Transverse colon (tissue), 4 donors: ENCODE measurements at regions not wholly inside any gene's neighbourhood (a gene's known extent, or its start where the extent isn't known, plus 50 kb on each side); places are given as distances from the start of the nearest gene placed in this dataset.

Experiments used
- EP300 ChIP-seq: sonication (generic); formaldehyde crosslinking; IDR thresholded peaks from one replicate; pipeline ENCODE4 v1.6.1; 2017; ENCODE audit warnings: antibody characterized with exemption, low read depth
- POLR2A ChIP-seq: fragments of 450-650 bp; IDR thresholded peaks from one replicate; pipeline ENCODE4 v1.6.1; 2016; ENCODE audit warnings: antibody characterized with exemption, mild to moderate bottlenecking, moderate library complexity
- POLR2AphosphoS5 ChIP-seq, 3 donors: sonication (generic); formaldehyde crosslinking; IDR thresholded peaks; one replicate each; pipeline ENCODE4 v1.6.1; 2016; ENCODE audit warnings: antibody characterized with exemption in 3 of 3
- TF ChIP-seq, protein P1 (sequence below), 5 experiments: fragments of 200-600 bp in 3 of 5; fragments of 450-650 bp in 2 of 5; sonication (generic) in 3 of 5; IDR thresholded peaks; 1 replicate in 2 of 5; 2 replicates in 3 of 5; pipeline ENCODE4 v1.5.1; 2016 to 2017; ENCODE audit warnings: antibody characterized with exemption in 5 of 5, inconsistent platforms in 3 of 5, mild to moderate bottlenecking in 2 of 5, moderate library complexity in 1 of 5

DNA sequence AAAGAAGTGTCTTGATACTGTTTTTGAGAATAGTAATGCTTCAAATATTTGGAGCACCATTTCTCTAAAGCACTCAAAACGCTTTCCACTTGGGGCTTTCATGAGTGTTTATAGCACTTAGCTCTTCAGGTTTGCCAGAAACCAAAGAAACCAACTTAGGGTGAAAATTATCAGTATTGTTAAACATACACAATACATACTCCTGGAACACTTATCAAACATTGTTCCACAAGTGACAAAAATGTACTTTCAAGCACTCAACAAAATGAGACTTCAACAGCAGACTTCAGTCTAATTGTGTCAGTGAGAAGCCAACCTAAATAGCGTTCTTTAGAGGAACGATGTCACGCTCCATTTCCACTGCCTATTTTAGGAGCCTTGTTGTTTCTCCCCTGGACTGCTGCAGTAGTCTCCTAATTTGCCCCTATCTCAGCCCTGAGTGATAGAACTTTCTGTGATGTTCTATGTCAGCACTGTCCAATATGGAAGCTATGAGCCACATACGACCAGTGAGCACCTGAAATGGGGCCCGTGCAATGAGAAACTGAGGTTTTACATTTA, 461.3 kb downstream of the KIF16B start:
- no peak for TF ChIP-seq POLR2A
- TF ChIP-seq, protein P1, sequence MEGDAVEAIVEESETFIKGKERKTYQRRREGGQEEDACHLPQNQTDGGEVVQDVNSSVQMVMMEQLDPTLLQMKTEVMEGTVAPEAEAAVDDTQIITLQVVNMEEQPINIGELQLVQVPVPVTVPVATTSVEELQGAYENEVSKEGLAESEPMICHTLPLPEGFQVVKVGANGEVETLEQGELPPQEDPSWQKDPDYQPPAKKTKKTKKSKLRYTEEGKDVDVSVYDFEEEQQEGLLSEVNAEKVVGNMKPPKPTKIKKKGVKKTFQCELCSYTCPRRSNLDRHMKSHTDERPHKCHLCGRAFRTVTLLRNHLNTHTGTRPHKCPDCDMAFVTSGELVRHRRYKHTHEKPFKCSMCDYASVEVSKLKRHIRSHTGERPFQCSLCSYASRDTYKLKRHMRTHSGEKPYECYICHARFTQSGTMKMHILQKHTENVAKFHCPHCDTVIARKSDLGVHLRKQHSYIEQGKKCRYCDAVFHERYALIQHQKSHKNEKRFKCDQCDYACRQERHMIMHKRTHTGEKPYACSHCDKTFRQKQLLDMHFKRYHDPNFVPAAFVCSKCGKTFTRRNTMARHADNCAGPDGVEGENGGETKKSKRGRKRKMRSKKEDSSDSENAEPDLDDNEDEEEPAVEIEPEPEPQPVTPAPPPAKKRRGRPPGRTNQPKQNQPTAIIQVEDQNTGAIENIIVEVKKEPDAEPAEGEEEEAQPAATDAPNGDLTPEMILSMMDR (IDR thresholded peaks at IDR 0.05), result no peak
- no peak for TF ChIP-seq POLR2AphosphoS5 (IDR thresholded peaks at IDR 0.05)
- no peak for TF ChIP-seq EP300
